NCI-H748 treated with DMSO at 0.1 percent for 48 hours (cell line): ENCODE measurements at regions not wholly inside any gene's neighbourhood (a gene's known extent, or its start where the extent isn't known, plus 50 kb on each side); places are given as distances from the start of the nearest gene placed in this dataset.

ENCODE experiments used
- DNase-seq: peaks from one replicate; lab custom pipeline; 2025; lab: John Stamatoyannopoulos, UW

DNA sequence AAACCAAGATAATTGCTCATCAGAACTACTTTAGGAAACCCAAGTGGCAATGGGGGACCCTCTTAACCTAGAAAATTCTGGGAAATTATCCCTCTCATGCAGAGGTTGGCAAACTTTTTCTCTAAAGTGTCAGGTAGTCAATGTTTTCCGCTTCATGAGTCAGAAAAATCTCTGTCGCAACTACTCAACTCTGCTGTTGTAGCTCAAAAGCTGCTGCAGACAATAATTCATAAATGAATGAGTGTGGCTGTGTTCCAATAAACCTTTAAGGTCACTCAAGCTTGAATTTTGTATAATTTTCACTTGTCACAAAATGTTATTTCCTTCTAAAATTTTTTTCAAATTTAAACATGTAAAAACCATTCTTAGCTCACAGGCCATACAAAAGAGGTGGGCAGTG is 193.4 kb upstream of the MID1 start:
- DNase-seq, result no peak

DNA sequence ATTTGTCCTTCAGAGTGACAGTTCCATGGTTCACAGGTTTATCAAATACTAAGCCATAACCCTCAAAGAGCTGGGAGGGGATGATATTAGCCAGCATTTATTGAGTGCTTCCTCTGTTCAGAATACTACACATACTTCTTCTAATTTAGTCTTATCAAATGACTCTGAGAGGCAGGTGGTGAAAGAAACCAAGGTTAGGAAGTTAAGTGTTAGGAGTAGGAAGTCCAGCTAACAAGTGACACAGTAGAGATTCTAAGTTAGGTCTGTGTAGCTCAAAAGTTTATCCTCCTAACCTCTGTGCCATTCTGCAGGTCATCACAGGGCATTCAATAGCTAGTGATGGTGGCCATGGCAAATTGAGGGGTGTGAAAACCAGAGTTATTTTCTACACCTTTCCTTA is 198.3 kb upstream of the MID1 start:
- no peak for DNase-seq

DNA sequence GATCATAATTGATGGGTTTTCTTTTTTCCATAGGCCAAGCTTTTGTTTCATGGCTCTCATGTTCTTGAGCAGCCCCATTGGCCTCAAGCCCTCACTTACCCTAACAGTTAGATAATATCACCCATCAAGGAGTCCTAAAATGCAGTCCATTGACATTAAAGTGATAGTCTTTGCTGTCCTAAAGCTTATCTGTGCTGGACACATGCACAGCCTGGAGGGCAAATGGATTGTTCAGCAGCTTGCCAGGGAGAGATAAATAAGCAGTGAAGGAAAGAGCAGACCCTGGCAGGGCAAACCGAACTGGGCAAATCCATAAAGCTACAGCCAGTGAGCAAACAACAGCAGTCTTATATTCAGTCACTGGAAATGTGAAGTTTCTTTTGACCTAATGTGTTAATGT is 199.6 kb upstream of the MID1 start:
- DNase-seq, result no peak

DNA sequence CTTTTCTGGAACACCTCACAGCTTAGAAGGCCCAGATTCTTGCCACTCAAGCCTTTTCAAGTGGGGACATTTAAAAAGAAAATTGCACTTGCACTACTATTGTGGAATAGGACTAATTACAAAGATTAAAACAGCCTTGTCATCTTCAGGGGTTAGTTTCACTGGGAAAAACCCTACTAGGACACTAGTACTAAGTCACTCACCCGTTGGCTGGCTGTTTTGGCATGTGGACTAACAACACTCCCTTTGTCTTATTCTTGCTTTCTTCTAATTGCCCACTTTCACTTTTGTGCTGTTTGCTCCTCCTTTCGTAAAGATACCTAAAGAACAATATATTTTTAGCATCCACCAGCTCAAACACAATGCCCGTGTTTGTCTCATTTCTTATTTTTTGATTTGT is 200.9 kb upstream of the MID1 start:
- DNase-seq, result no peak

DNA sequence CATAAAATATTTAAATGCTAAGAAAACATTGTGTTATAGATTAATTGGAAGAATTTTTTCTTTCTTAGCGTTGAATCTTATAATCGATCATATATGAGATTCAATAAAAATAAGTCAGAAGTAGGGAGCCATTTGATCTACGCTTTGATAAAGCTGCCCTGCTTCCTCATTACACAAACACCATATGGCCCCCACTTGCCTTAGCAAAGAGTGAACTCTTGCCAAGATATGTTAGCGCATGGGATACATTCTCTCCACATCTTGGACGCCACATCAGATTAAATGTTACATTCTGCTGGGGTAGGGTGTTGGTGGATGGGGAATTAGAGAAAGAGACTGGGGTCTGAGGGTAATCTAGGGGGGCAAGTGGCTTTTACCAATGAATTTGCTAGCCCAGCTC is 207.7 kb upstream of the MID1 start:
- no peak for DNase-seq

DNA sequence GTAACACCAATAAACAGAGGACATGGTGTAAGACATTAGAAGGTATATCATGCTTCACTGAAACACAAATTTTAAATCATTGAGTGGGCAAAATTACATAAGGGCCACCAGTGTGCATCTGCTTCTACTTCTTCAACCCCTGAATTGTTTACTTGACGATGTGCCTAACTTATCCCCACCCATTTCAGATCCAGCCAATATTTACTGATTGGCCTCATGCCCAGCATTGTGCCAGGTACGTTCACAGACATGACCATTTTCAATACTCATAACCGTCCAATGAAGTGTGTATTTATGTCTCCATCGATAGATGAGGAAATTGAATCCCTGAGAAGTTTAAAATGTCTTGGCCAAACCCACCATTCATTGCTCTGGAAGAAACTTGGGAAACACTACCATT is 208.3 kb upstream of the MID1 start:
- peak; percentile 90 for DNase-seq

DNA sequence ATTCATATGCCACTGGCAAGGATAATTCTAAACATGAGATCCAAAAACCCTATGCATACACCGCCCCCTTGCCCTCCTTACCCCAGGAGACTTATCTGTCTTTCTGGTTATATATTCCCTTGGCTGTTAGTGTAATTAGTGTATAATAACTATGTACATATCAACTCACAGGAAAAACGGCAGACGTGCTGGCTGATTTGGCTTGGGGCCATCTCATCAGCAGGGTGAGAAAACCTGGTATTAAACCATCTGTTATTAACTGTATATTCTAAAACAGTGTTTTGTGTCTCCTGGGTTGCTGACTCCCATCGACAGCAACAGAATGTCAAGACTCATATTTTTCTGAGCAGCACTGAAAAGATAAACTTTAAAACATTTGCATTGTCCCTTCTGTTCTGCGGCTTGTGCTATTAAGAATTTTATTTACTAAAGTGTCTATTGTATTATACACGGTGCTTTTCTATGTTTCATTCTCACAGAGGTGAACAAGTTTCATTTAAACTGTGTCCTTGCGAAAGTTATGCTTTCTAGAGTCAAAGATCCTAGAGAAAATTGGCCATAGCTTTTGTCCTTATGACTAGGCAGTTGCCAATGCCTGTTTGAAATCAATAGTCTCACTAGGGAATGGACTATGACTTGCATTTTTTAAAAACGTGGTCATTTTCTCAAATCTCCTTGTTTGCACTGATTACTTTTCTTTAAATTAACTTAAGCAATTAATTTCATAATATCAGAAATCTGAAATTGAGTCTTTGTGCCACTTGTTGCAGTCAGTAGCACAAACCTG is 211.5 kb upstream of the MID1 start:
- DNase-seq, result peak; percentile 90

DNA sequence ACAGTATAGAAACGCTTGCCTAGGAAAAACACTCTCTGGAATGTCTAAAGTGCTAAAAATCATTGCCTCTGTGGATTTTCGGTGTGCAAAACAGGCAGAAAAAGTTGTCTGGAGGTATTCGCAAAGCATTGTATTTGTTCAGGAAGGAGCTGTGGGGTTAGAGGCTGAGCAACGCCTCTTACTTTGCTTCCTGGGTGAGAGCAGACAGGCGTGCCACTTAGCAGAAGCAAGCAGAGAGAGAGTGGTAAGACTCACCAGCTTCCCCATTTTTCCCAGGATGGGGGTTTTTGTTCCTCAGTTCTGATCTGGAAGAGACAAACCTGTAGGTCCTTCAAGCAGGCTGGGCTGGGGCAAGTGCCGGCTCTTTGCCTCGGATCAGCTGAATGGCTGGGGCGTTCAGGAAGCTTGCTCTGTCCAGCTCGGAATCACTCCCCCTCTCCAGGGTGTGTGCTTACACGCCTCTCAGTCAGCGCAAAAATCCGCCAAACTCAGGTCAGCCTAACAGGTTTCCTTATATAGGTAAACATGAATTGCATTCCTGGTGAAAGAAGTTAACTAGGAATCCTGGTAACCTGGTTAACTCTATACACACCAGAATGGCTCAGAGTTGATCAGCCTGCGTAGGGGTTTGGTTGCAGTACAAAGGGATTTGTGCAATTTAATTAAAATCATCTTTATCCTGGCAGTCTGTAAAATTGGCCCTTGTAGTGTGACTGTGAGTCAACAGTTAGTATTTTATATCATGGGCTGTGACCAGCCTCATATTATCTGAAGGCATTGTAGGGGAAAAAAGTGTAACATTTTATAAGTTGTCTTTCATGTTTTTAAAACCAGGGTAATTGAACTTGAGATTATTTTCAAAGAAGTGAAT is 213.1 kb upstream of the MID1 start:
- peak; percentile 70 for DNase-seq

DNA sequence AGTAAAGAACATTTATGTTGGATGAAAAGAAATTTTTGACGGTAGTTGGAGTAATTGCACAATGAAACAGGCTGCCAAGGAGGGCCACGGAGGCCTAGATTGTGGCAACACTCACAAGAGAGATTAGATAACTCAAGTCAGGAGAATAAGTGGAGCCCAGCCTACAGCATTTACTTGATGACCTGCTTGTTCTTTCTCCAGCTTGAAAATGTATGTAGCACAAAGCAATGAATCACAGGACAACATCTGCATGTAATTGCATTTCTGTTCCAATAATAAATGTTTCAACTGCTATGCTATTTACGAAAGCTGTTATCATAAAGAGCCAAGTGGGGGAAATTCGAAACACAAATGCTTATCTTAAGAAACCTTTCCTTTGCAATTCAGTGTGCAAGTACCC is 221.2 kb upstream of the MID1 start:
- DNase-seq, result no peak

DNA sequence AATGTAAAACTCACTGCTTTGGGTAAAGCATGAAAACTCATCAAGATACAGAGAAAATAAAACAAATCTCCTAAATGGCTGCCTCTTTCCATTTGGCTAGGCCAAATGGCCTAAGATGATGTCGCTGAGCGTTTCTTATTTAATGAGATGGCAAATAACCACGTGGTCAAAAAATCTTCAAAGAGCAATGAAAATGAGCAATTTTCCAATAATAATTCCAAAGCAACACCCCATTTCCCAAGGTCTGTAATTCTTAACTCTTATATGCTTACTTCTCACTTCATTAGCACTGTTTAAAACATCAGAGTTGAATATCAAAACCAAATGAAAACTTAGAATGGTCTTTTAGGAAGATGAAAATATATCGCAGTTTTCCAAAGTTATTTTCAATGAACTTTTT is 222.3 kb upstream of the MID1 start:
- no peak for DNase-seq

DNA sequence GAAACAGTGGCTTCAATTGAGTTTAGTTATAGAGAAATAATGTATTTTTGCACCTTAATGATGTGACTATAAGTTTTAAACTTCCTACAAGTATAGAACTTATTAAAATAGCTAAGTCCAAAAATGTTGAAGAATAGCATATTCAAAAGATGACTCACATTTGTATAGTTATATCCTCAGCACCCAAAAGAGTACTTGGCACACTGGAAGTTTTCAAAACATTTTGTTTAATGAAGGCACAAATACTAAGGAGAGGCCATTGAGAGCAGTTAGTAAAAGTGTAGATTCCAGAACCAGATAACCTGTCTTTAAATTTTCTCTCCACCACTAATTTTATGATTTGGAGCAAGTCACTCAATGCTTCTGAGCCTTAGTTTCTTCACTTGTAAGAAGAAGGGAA is 226.9 kb upstream of the MID1 start:
- no peak for DNase-seq

DNA sequence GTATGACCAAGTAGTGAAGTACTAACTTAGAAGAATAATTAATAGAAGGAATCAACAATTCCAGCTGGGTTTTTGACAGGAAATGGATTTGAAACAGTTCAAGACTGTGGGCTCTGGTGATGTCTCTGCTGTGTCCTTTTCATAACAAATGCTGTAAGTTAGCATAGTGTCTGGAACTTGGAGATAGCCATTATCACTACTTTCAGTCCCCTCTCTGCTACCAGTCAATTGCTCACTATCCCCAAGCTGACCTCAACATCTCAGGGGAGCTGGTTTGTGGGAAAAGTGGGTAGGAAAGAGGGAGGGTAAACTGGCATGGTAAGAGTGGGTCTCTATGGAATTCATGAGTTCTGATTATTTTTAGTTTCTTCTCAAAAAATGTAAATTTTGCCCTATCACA is 231.4 kb upstream of the MID1 start:
- no peak for DNase-seq

DNA sequence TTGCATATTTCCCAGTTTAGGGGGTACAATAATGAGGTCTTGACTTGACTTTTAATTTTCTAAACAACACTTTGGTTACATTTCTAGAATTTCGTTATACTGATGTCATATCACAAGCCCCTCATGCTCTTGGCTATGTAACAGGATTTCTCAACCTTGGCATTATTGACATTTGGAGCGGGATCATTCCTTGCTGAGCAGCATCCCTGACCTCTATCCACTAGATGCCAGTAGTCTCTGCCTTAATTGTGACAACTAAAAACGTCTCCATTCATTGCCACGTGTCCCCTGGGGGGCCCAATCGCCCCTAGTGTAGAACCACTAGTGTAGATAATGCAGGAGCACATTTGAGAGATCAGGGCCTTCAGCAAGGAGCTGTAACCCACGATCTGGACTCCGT is 234.2 kb upstream of the MID1 start:
- no peak for DNase-seq

DNA sequence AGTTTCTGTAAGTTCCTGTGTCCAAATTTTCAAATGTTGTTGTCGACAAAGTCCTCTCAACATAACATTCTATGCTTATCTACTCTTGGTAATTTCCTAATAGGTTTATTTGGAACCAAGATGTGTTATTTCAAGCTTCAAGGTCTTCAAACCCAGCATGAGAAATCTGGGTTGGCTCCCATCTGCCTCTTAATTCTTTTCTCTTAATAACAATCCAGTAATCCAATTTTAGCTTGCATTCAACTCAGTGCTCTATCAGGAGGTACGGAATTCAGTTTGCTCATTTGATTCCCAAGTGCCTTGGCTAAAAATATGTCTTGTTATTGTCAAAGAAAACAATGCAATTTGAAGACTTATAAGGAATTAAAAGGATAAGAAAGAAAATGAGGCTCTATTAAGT is 235.5 kb upstream of the MID1 start:
- DNase-seq, result no peak

DNA sequence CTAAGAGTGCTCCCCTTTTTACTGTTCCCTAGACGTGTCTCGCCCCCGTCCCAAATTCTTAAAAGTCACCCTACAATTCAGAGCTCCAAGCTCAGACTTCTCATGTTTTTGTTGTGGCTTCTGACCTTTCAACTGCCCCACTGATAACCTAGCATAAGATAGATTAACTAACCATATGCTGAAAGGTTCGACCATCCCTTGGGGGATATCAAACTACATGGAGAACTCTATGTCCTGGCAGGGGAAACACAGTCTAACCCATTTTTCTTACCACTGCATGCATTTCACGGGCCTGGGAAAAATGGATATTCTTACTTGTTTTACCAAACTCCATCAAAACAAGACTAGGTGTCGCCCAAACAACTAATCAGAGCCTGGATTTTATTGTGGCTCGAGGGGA is 236.4 kb upstream of the MID1 start:
- no peak for DNase-seq

DNA sequence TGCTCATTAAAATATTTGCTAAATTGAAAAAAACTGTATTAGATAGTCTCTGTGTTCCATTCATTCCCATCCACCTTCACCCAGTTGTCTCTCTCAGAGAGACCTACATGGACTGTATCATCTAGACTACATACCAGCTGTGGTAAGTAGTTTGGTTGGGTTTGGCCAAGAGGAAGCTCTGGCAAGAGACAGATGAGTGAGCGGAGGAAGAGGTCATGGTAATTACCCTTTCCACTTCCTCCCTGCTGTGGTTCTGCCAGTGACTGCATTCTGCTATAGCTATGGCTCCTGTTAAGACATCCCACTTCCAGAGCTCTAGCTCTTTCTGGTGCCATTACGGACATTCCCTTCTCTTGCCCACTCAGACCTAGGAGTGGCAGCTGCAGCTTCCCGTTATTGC is 239.0 kb upstream of the MID1 start:
- DNase-seq, result no peak

DNA sequence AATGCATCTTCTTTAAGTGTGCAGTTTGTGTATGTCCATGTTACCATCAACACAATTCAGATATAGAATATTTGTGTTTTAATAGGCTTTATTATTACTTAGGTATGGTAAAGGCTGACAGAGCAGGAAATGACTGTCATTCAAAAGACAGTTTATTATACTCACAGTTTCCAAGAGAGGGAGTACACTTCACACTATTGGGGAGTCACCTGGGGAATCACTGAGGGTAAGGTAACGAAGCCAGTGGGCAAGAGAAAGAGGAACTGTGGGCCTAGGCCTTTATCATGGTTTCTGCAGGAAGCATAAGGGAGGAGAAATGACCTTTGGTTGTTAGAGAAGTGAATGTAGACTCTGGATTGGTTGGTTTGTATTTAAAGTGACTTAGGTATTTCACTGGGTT is 235.1 kb upstream of the HCCS start:
- DNase-seq, result no peak

DNA sequence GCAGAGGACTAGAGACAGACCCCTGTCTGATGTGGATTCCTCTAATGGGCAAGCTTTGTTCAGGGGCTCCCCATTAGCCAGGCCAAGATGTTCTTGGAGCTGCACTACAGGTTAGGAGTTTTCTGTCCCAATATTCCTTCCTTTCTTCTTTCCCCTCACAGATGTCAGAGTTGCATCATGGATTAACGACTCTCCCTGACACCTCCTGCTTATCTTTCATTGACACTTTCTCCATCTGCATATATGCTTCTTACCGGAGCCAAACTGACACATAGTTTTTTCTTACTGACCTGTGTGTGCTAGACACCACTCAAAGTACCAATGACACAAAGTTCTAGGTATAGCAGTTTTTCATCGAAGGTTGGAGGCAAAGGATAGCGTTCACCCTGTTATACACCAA is 228.6 kb upstream of the HCCS start:
- DNase-seq, result no peak

DNA sequence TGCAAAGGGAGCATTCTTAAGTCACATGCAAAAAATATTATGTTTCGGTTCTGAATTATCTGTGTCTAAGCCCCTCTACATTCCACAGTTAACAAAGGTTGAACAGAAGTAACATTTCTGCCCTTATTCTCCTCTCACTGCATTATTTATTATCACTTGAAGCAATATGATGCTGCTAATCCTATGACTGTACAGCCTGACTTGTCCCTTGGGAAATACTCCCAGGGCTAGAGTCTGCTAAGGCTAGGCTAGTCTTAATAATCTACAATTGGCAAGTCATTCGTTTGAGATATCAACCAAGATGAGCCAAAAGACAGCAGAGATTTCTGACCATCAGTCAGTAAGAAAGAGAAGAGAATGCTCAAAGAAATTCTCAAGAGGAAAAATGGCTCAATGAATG is 226.9 kb upstream of the HCCS start:
- no peak for DNase-seq

DNA sequence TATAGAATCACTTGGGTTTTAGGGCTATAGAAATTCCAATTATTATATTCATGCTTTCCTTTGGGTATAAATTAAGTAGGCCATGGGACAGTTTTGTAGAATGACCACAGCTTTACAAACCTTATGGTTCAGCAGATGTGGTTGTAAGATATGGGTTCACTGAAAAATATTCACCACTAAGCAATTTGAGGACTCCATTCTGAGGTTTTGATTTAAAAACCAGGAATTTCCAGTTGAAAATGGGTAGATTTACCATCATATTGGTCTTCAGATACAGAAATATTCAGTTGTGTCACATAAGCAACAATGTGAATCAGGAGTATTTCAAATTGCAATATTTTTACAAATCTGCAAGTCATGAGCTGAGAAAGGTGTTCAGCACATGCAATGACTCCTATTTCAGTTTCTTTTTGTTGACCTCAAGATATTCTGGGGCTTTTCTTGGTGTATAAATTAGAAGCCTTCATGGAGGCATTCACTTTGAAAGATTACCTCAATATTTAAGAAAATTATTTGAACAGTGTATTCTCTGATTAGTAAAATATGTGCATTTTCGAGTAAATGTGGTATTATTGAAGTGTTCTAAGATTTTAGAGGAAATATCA is 218.4 kb upstream of the HCCS start:
- no peak for DNase-seq

DNA sequence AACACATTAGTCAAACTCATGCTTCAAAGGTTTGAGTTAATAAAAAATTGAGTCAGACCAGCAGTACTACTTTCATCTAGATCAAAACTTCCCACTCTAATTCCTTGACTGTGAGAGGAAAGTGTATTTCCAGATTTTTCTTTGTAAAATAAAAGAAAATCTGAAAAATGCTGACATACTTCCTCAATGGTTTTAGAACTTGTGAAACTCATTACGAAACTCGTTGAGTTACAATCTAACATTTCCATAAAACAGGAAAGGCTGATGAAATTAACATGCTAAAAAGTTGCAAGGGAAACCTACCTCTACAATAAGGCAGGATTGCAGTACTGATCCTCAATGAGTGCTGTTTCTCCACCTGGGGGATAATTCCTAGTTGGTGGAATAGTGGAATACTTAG is 217.8 kb upstream of the HCCS start:
- DNase-seq, result no peak

DNA sequence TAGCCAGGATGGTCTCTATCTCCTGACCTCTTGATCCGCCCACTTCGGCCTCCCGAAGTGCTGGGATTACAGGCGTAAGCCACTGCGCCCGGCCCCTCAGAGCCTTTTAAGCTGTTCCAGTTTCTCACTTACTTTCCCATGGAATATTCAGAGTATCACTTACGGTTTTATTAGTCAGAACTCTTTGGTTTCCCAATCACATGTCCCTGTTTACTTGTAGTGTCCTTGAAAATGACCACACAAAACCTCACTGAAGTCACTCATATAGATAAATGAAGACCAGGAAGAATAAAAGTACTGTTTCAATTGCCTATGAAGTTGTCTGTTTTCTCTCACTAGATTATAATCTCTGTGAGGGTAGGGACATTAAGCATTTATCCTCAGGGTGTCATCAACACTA is 217.2 kb upstream of the HCCS start:
- DNase-seq, result no peak

DNA sequence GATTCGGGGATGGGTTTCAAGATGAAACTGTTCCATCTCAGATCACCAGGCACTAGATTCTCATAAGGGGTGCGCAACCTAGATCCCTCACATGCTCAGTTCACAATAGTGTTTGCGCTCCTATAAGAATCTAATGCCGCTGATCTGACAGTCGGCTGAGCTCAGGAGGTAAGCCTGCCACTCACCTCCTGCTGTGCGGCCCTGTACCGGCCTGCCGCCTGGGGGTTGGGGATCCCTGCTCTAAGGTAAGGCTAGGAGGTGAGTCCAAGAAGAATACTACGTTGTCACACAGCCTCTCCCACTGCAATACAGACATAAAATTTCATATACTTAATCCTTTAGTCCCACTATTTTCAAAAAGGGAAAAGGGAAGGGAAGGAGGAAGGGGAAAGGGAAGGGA is 213.4 kb upstream of the HCCS start:
- DNase-seq, result no peak
